H1 (cell line): ENCODE measurements at regions not wholly inside any gene's neighbourhood (a gene's known extent, or its start where the extent isn't known, plus 50 kb on each side); places are given as distances from the start of the nearest gene placed in this dataset.

ENCODE experiments used
- CTCF ChIA-PET: fragments of 300-600 bp; sonication (Branson Sonifier 250); formaldehyde crosslinking; loops from one replicate; lab custom pipeline; 2021; ENCODE audit not compliant: partially characterized antibody; lab: Charles Lee
- POLR2A ChIA-PET: fragments of 300-600 bp; sonication (Branson Sonifier 250); formaldehyde crosslinking; loops from one replicate; lab custom pipeline; 2021; ENCODE audit warnings: inconsistent platforms; ENCODE audit not compliant: partially characterized antibody; lab: Charles Lee
- DNase-seq, 2 experiments: peaks; one replicate each; pipeline versions ENCODE4 v3.0.0 to v3.0.0-alpha.2; 2010 to 2022; ENCODE audit warnings: low spot score in 2 of 2, low read depth in 1 of 2, mixed read lengths in 1 of 2
- FAIRE-seq: peaks from 2 replicates; lab custom pipeline; 2011; peaks lifted over from hg19 to GRCh38; lab: Jason Lieb, UNC
- H2AFZ ChIP-seq: 2 replicates; pipeline ENCODE4 v1.8.1; 2012; ENCODE audit warnings: low read length, inconsistent platforms
- H2AK5ac ChIP-seq: 2 replicates; pipeline ENCODE4 v1.6.1; 2013; ENCODE audit warnings: low read depth, low read length
- H2BK120ac ChIP-seq: replicated peaks from 2 replicates; pipeline ENCODE3; 2013; ENCODE audit warnings: low read depth, low read length, inconsistent platforms
- H2BK12ac ChIP-seq: 2 replicates; pipeline ENCODE4 v1.6.1; 2013; ENCODE audit warnings: low read depth, low read length
- H2BK15ac ChIP-seq: 2 replicates; pipeline ENCODE4 v1.6.1; 2013; ENCODE audit warnings: low read length
- H2BK20ac ChIP-seq: 2 replicates; pipeline ENCODE4 v1.6.1; 2013; ENCODE audit warnings: low read length
- H2BK5ac ChIP-seq: 2 replicates; pipeline ENCODE4 v1.6.1; 2013; ENCODE audit warnings: low read depth, low read length
- H3K14ac ChIP-seq: 2 replicates; pipeline ENCODE4 v1.6.1; 2013; ENCODE audit warnings: inconsistent platforms; ENCODE audit not compliant: insufficient read length
- H3K18ac ChIP-seq: 2 replicates; pipeline ENCODE4 v1.6.1; 2013; ENCODE audit warnings: low read length; ENCODE audit errors: extremely low read depth
- H3K23ac ChIP-seq: 2 replicates; pipeline ENCODE4 v1.6.1; 2013; ENCODE audit warnings: inconsistent platforms; ENCODE audit not compliant: insufficient read length
- H3K23me2 ChIP-seq: 2 replicates; pipeline ENCODE4 v1.6.1; 2013; ENCODE audit warnings: low read depth, low read length
- H3K27ac ChIP-seq: 2 replicates; pipeline ENCODE4 v1.6.1; 2011; ENCODE audit warnings: low read depth, low read length, inconsistent platforms
- H3K27me3 ChIP-seq, 4 experiments: replicated peaks in 1 of 4; 1 replicate in 1 of 4; 2 replicates in 3 of 4; pipeline versions ENCODE4 v1.6.1 to v1.8.1; 2011 to 2013; ENCODE audit warnings: low read length in 3 of 4, mild to moderate bottlenecking in 3 of 4, inconsistent platforms in 2 of 4, mixed read lengths in 2 of 4, moderate library complexity in 1 of 4; ENCODE audit not compliant: control insufficient read depth in 3 of 4, insufficient read depth in 3 of 4; ENCODE audit errors: extremely low read depth in 1 of 4
- H3K36me3 ChIP-seq, 4 experiments: 2 replicates each; pipeline versions ENCODE4 v1.6.1 to v1.8.1; 2011 to 2013; ENCODE audit warnings: mild to moderate bottlenecking in 4 of 4, low read length in 3 of 4, moderate library complexity in 2 of 4, control low read depth in 1 of 4, inconsistent platforms in 1 of 4; ENCODE audit not compliant: insufficient read depth in 4 of 4, control insufficient read depth in 2 of 4
- H3K4ac ChIP-seq: replicated peaks from 2 replicates; pipeline ENCODE3; 2013; ENCODE audit warnings: low read length, low read depth, mixed read lengths, inconsistent platforms; ENCODE audit not compliant: insufficient read length
- H3K4me1 ChIP-seq, 4 experiments: replicated peaks in 1 of 4; 1 replicate in 1 of 4; 2 replicates in 3 of 4; pipeline versions ENCODE4 v1.6.1 to v1.8.1; 2011 to 2013; ENCODE audit warnings: low read length in 3 of 4, inconsistent platforms in 2 of 4, mixed read lengths in 1 of 4; ENCODE audit not compliant: insufficient read depth in 4 of 4, control insufficient read depth in 3 of 4
- H3K4me2 ChIP-seq, 2 experiments: 2 replicates each; pipeline versions ENCODE4 v1.6.1 to v1.8.1; 2011 to 2013; ENCODE audit warnings: low read depth in 2 of 2, low read length in 2 of 2, control low read depth in 1 of 2, inconsistent platforms in 1 of 2, mild to moderate bottlenecking in 1 of 2; ENCODE audit not compliant: insufficient read depth in 1 of 2
- H3K4me3 ChIP-seq, 4 experiments: fragments of 200-600, 300-600 bp in 1 of 4; sonication (generic), shearing (Covaris generic), sonication (Bioruptor Twin) in 1 of 4; 2 replicates each; pipeline versions ENCODE4 v1.5.1 to v1.8.1; 2011 to 2016; ENCODE audit warnings: low read length in 4 of 4, low read depth in 3 of 4, control low read depth in 2 of 4, inconsistent platforms in 2 of 4, mild to moderate bottlenecking in 2 of 4, mixed read lengths in 1 of 4, moderate library complexity in 1 of 4; ENCODE audit not compliant: insufficient read depth in 2 of 4; ENCODE audit errors: extremely low read depth in 1 of 4
- H3K56ac ChIP-seq: replicated peaks from 2 replicates; pipeline ENCODE3; 2013; ENCODE audit warnings: low read depth, mild to moderate bottlenecking, mixed read lengths, low read length, inconsistent platforms; ENCODE audit not compliant: insufficient read length
- H3K79me1 ChIP-seq: 2 replicates; pipeline ENCODE4 v1.6.1; 2013; ENCODE audit warnings: low read depth, low read length, control low read depth
- H3K79me2 ChIP-seq, 2 experiments: 2 replicates each; pipeline versions ENCODE4 v1.6.1 to v1.8.1; 2012 to 2013; ENCODE audit warnings: low read length in 2 of 2, mild to moderate bottlenecking in 2 of 2, inconsistent platforms in 1 of 2; ENCODE audit not compliant: insufficient read depth in 2 of 2, control insufficient read depth in 1 of 2
- H3K9ac ChIP-seq, 4 experiments: replicated peaks in 1 of 4; 1 replicate in 1 of 4; 2 replicates in 3 of 4; pipeline versions ENCODE4 v1.6.1 to v1.8.1; 2011 to 2013; ENCODE audit warnings: low read depth in 3 of 4, low read length in 3 of 4, control low read depth in 2 of 4, mild to moderate bottlenecking in 2 of 4, moderate library complexity in 2 of 4, inconsistent platforms in 1 of 4; ENCODE audit errors: extremely low read depth in 1 of 4
- H3K9me3 ChIP-seq, 2 experiments: 2 replicates each; pipeline versions ENCODE4 v1.6.1 to v1.8.1; 2012 to 2013; ENCODE audit warnings: mild to moderate bottlenecking in 2 of 2, moderate library complexity in 2 of 2, control low read depth in 1 of 2, inconsistent platforms in 1 of 2, low read depth in 1 of 2, low read length in 1 of 2, mixed read lengths in 1 of 2; ENCODE audit not compliant: insufficient read depth in 2 of 2
- H4K20me1 ChIP-seq, 2 experiments: replicated peaks in 1 of 2; 2 replicates each; pipeline versions ENCODE3 to v1.8.1; 2011 to 2013; ENCODE audit warnings: inconsistent platforms in 2 of 2, low read length in 2 of 2, mild to moderate bottlenecking in 1 of 2; ENCODE audit not compliant: insufficient read depth in 2 of 2, control insufficient read depth in 1 of 2
- H4K5ac ChIP-seq: 2 replicates; pipeline ENCODE4 v1.6.1; 2013; ENCODE audit warnings: low read length, low read depth, mixed read lengths, inconsistent platforms; ENCODE audit not compliant: insufficient read length
- H4K8ac ChIP-seq: 2 replicates; pipeline ENCODE4 v1.8.0; 2013; ENCODE audit warnings: mild to moderate bottlenecking, moderate library complexity, low read length, inconsistent platforms; ENCODE audit not compliant: insufficient read depth; ENCODE audit errors: extremely low read depth
- H4K91ac ChIP-seq: replicated peaks from 2 replicates; pipeline ENCODE3; 2013; ENCODE audit warnings: low read length, mixed read lengths, inconsistent platforms; ENCODE audit not compliant: insufficient read length
- BACH1 ChIP-seq: IDR thresholded peaks from 2 replicates; pipeline ENCODE4 v1.6.1; 2012; ENCODE audit warnings: low read length, improper control_type of control experiment
- HDAC6 ChIP-seq: IDR thresholded peaks from one replicate; pipeline ENCODE4 v1.7.1; 2012; ENCODE audit warnings: low read depth, mild to moderate bottlenecking, inconsistent platforms, low read length, moderate library complexity
- RFX5 ChIP-seq: IDR thresholded peaks from 2 replicates; pipeline ENCODE4 v1.6.1; 2011; ENCODE audit warnings: low read depth, low read length, improper control_type of control experiment, borderline replicate concordance
- SRF ChIP-seq: IDR thresholded peaks from 2 replicates; pipeline ENCODE4 v1.6.1; 2011; ENCODE audit warnings: mild to moderate bottlenecking, low read depth, low read length, moderate library complexity
- TBP ChIP-seq: IDR thresholded peaks from 2 replicates; pipeline ENCODE4 v1.6.1; 2011; ENCODE audit warnings: low read depth, low read length, improper control_type of control experiment
- TCF12 ChIP-seq: IDR thresholded peaks from 2 replicates; pipeline ENCODE4 v1.6.1; 2011; ENCODE audit warnings: low read depth, mild to moderate bottlenecking, low read length
- WGBS, 2 experiments: shearing (Covaris generic) in 1 of 2; methylation state at CpG; one replicate each; pipeline versions ENCODE4 v1.1.6 to v1.1.7; 2013 to 2015; ENCODE audit warnings: low lambda C conversion rate in 2 of 2, mixed read lengths in 2 of 2, inconsistent platforms in 1 of 2, low coverage in 1 of 2, missing lambda C conversion rate in 1 of 2; ENCODE audit not compliant: insufficient replicate concordance in 2 of 2, insufficient coverage in 1 of 2, insufficient read length in 1 of 2; ENCODE audit errors: extremely low coverage in 1 of 2, missing lambda C conversion rate in 1 of 2; 5-methylcytosine and 5-hydroxymethylcytosine counted together

GRCh38 chr6:95676011-95676628, 98.8 kb downstream of the MANEA start:
- no peak overlapping the region for H2BK20ac ChIP-seq
- H2AK5ac ChIP-seq: no peak overlapping the region
- no peaks in the 10 kb centered on the region for H3K9me3 ChIP-seq
- no peaks in the 10 kb centered on the region for H3K79me1 ChIP-seq
- H4K20me1 ChIP-seq: no peaks in the 10 kb centered on the region
- no peak overlapping the region for H3K4me3 ChIP-seq
- H3K27me3 ChIP-seq: no peaks in the 10 kb centered on the region
- no peak overlapping the region for H3K23ac ChIP-seq
- no peak overlapping the region for H2BK120ac ChIP-seq
- no peaks in the 10 kb centered on the region for H3K36me3 ChIP-seq
- no peak overlapping the region for H2BK5ac ChIP-seq
- H3K9ac ChIP-seq: no peak overlapping the region
- DNase-seq (no peak), FAIRE-seq (no peak)
- no peak overlapping the region for H4K5ac ChIP-seq
- no peaks in the 10 kb centered on the region for H3K23me2 ChIP-seq
- H3K27ac ChIP-seq: no peak overlapping the region
- no peak overlapping the region for H3K14ac ChIP-seq
- no peak overlapping the region for H2BK12ac ChIP-seq
- ChIA-PET POLR2A (no interaction called here), CTCF (interaction anchor here (0.6 to 1.2 kb wide), 3 partner anchors 40 to 254 kb away, joined by 3 read pairs; no protein-coding TSS in a partner anchor)
- no peak overlapping the region for H2AFZ ChIP-seq
- no peak overlapping the region for H3K56ac ChIP-seq
- no peak overlapping the region for H3K4ac ChIP-seq
- no peak overlapping the region for H4K8ac ChIP-seq
- H3K18ac ChIP-seq: no peak overlapping the region
- 93% methylated on average over 1 of the region's 1 CpG; no CpG with 5 or more reads in 1 of the 2 experiments for WGBS, 2 experiments
- H3K4me2 ChIP-seq: no peak overlapping the region
- no peaks in the 10 kb centered on the region for H3K4me1 ChIP-seq
- no peaks in the 10 kb centered on the region for H3K79me2 ChIP-seq
- no peak overlapping the region for H4K91ac ChIP-seq
- H2BK15ac ChIP-seq: no peak overlapping the region
- TF ChIP-seq HDAC6 (no peak), SRF (no peak), TBP (no peak), RFX5 (no peak), BACH1 (no peak), TCF12 (no peak)
